ENCODE measurements at regions not wholly inside any gene's neighbourhood (a gene's known extent, or its start where the extent isn't known, plus 50 kb on each side); places are given as distances from the start of the nearest gene placed in this dataset.

DNA sequence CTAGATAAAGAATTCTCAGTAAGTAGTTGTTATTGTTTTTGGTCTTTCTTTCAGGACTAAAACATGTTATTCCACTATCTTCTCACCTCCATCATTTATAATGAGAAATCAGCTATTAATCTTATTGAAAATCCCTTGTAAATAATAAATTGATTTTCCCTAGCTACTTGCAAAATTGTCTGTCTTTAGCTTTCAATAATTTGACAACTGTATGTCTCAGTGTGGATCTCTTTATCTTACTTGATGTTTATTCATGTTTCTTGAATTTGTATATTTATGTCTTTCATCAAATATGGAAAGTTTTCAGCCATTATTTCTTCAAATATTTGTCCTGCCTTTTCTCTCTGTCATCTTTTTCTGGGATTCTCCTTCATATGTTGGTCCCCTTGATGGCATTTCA lies 117.1 kb upstream of the ANTXRL start:
- TF ChIP-seq, protein P1, sequence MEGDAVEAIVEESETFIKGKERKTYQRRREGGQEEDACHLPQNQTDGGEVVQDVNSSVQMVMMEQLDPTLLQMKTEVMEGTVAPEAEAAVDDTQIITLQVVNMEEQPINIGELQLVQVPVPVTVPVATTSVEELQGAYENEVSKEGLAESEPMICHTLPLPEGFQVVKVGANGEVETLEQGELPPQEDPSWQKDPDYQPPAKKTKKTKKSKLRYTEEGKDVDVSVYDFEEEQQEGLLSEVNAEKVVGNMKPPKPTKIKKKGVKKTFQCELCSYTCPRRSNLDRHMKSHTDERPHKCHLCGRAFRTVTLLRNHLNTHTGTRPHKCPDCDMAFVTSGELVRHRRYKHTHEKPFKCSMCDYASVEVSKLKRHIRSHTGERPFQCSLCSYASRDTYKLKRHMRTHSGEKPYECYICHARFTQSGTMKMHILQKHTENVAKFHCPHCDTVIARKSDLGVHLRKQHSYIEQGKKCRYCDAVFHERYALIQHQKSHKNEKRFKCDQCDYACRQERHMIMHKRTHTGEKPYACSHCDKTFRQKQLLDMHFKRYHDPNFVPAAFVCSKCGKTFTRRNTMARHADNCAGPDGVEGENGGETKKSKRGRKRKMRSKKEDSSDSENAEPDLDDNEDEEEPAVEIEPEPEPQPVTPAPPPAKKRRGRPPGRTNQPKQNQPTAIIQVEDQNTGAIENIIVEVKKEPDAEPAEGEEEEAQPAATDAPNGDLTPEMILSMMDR (IDR thresholded peaks at IDR 0.05; ENCODE audit: low read depth, low read length) = no peak
- no peak for TF ChIP-seq EZH2phosphoT487 (IDR thresholded peaks at IDR 0.05; ENCODE audit: low read depth)
